Endodermal cell (in vitro differentiated cells): ENCODE measurements at regions not wholly inside any gene's neighbourhood (a gene's known extent, or its start where the extent isn't known, plus 50 kb on each side); places are given as distances from the start of the nearest gene placed in this dataset.

Experiments
- DNase-seq: peaks from one replicate; pipeline ENCODE4 v3.0.0-alpha.2; 2017
- H3K27ac ChIP-seq: 2 replicates; pipeline ENCODE4 v1.5.1; 2013; ENCODE audit warnings: mild to moderate bottlenecking, low read depth, low read length, moderate library complexity
- H3K27me3 ChIP-seq: 2 replicates; pipeline ENCODE4 v1.6.1; 2013; ENCODE audit warnings: mild to moderate bottlenecking, low read length, moderate library complexity; ENCODE audit not compliant: insufficient read depth, control insufficient read depth, poor library complexity, severe bottlenecking
- H3K36me3 ChIP-seq: 2 replicates; pipeline ENCODE4 v1.7.0; 2013; ENCODE audit warnings: mild to moderate bottlenecking, low read length, moderate library complexity; ENCODE audit not compliant: control insufficient read depth, insufficient read depth
- H3K4me1 ChIP-seq: one replicate; pipeline ENCODE4 v1.7.0; 2013; ENCODE audit warnings: low read length; ENCODE audit not compliant: control insufficient read depth, insufficient read depth
- H3K4me3 ChIP-seq: 2 replicates; pipeline ENCODE4 v1.5.1; 2013; ENCODE audit warnings: mild to moderate bottlenecking, low read length, moderate library complexity
- H3K9ac ChIP-seq: 2 replicates; pipeline ENCODE4 v1.6.1; 2013; ENCODE audit warnings: mild to moderate bottlenecking, low read length, moderate library complexity; ENCODE audit not compliant: poor library complexity, severe bottlenecking; ENCODE audit errors: extremely low read depth
- H3K9me3 ChIP-seq: 2 replicates; pipeline ENCODE4 v1.6.1; 2013; ENCODE audit warnings: mild to moderate bottlenecking, low read length, moderate library complexity; ENCODE audit not compliant: control insufficient read depth
- H3K27ac Mint-ChIP-seq: 2 replicates; pipeline ENCODE4 v1.8.0; 2020; ENCODE audit warnings: mixed read lengths
- H3K27me3 Mint-ChIP-seq: 2 replicates; pipeline ENCODE4 v1.8.0; 2021; ENCODE audit warnings: mild to moderate bottlenecking, mixed read lengths; ENCODE audit not compliant: insufficient read depth
- H3K36me3 Mint-ChIP-seq: 2 replicates; pipeline ENCODE4 v1.8.0; 2020; ENCODE audit warnings: low read depth, mixed read lengths
- H3K4me1 Mint-ChIP-seq: 2 replicates; pipeline ENCODE4 v1.8.0; 2020; ENCODE audit warnings: mixed read lengths
- H3K4me3 Mint-ChIP-seq: 2 replicates; pipeline ENCODE4 v1.8.0; 2020; ENCODE audit warnings: mild to moderate bottlenecking, moderate library complexity, mixed read lengths
- H3K9me3 Mint-ChIP-seq: 2 replicates; pipeline ENCODE4 v1.8.0; 2020; ENCODE audit warnings: mild to moderate bottlenecking, mixed read lengths
- WGBS, 2 experiments: methylation state at CpG; one replicate each; pipeline versions ENCODE4 v1.1.5 to v1.1.7; 2013; ENCODE audit warnings: missing lambda C conversion rate in 2 of 2, mixed read lengths in 1 of 2; ENCODE audit not compliant: insufficient coverage in 1 of 2, insufficient read length in 1 of 2; 5-methylcytosine and 5-hydroxymethylcytosine counted together
- TF ChIP-seq, protein P1 (sequence below): fragments of 200-600 bp; sonication (generic); conservative IDR thresholded peaks from 2 replicates; pipeline ENCODE4 v1.5.0; 2021; ENCODE audit warnings: antibody characterized with exemption, mild to moderate bottlenecking

GRCh38 chr4:158018831-158019230 lies 154.0 kb downstream of the GASK1B start:
- TF ChIP-seq, protein P1, sequence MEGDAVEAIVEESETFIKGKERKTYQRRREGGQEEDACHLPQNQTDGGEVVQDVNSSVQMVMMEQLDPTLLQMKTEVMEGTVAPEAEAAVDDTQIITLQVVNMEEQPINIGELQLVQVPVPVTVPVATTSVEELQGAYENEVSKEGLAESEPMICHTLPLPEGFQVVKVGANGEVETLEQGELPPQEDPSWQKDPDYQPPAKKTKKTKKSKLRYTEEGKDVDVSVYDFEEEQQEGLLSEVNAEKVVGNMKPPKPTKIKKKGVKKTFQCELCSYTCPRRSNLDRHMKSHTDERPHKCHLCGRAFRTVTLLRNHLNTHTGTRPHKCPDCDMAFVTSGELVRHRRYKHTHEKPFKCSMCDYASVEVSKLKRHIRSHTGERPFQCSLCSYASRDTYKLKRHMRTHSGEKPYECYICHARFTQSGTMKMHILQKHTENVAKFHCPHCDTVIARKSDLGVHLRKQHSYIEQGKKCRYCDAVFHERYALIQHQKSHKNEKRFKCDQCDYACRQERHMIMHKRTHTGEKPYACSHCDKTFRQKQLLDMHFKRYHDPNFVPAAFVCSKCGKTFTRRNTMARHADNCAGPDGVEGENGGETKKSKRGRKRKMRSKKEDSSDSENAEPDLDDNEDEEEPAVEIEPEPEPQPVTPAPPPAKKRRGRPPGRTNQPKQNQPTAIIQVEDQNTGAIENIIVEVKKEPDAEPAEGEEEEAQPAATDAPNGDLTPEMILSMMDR, result no peak
- H3K4me1 ChIP-seq, result peaks cover 5% of the 10 kb centered on the region
- no peak for DNase-seq
- H3K27ac Mint-ChIP-seq, result no peak overlapping the region
- no peaks in the 10 kb centered on the region for H3K36me3 Mint-ChIP-seq
- H3K9ac ChIP-seq, result no peak overlapping the region
- 100% methylated on average over 1 of the region's 1 CpG; no CpG with 5 or more reads in 1 of the 2 experiments for WGBS, 2 experiments
- no peaks in the 10 kb centered on the region for H3K9me3 Mint-ChIP-seq
- H3K9me3 ChIP-seq, result no peaks in the 10 kb centered on the region
- peaks cover 16% of the 10 kb centered on the region for H3K4me1 Mint-ChIP-seq
- H3K4me3 ChIP-seq, result no peak overlapping the region
- peak overlapping the region; percentile 61 for H3K27ac ChIP-seq
- no peaks in the 10 kb centered on the region for H3K27me3 Mint-ChIP-seq
- H3K36me3 ChIP-seq, result no peaks in the 10 kb centered on the region
- no peak overlapping the region for H3K4me3 Mint-ChIP-seq
- H3K27me3 ChIP-seq, result no peaks in the 10 kb centered on the region

GRCh38 chr4:158018221-158018830 lies 154.5 kb downstream of the GASK1B start:
- Mint-ChIP-seq H3K9me3 (no peaks in the 10 kb centered on the region), H3K4me1 (peaks cover 16% of the 10 kb centered on the region), H3K27ac (no peak overlapping the region), H3K4me3 (no peak overlapping the region), H3K36me3 (no peaks in the 10 kb centered on the region), H3K27me3 (no peaks in the 10 kb centered on the region)
- H3K9ac ChIP-seq, result no peak overlapping the region
- no peaks in the 10 kb centered on the region for H3K27me3 ChIP-seq
- H3K27ac ChIP-seq, result peak overlapping the region; percentile 61
- TF ChIP-seq, protein P1, result no peak
- DNase-seq, result no peak
- H3K4me1 ChIP-seq, result peaks cover 5% of the 10 kb centered on the region
- H3K4me3 ChIP-seq, result no peak overlapping the region
- H3K9me3 ChIP-seq, result no peaks in the 10 kb centered on the region
- no peaks in the 10 kb centered on the region for H3K36me3 ChIP-seq
- WGBS, 2 experiments, result 76 to 83% methylated on average over 1 of the region's 1 CpG

GRCh38 chr4:158016511-158016910 lies 156.3 kb downstream of the GASK1B start:
- Mint-ChIP-seq H3K27me3 (no peaks in the 10 kb centered on the region), H3K4me1 (peaks cover 16% of the 10 kb centered on the region), H3K36me3 (no peaks in the 10 kb centered on the region), H3K4me3 (no peak overlapping the region), H3K27ac (no peak overlapping the region), H3K9me3 (no peaks in the 10 kb centered on the region)
- TF ChIP-seq, protein P1, result no peak
- DNase-seq, result no peak
- no peak overlapping the region for H3K27ac ChIP-seq
- H3K4me3 ChIP-seq, result no peak overlapping the region
- no peaks in the 10 kb centered on the region for H3K36me3 ChIP-seq
- H3K9ac ChIP-seq, result no peak overlapping the region
- 100% methylated on average over 1 of the region's 1 CpG; no CpG with 5 or more reads in 1 of the 2 experiments for WGBS, 2 experiments
- peaks cover 5% of the 10 kb centered on the region for H3K4me1 ChIP-seq
- no peaks in the 10 kb centered on the region for H3K9me3 ChIP-seq
- no peaks in the 10 kb centered on the region for H3K27me3 ChIP-seq
